Mesendoderm (in vitro differentiated cells): ENCODE measurements at regions not wholly inside any gene's neighbourhood (a gene's known extent, or its start where the extent isn't known, plus 50 kb on each side); places are given as distances from the start of the nearest gene placed in this dataset.
A peak's percentile ranks its signal among the peaks of the same experiment; 100 is the strongest.
"Not testable (repeated sequence)": the region's sequence is repeated elsewhere in the genome, so short reads cannot be mapped to it uniquely, and the experiment has no call there.

Source experiments
- DNase-seq: peaks from one replicate; pipeline ENCODE4 v3.0.0; 2013
- H2AK5ac ChIP-seq: 2 replicates; pipeline ENCODE4 v1.6.1; 2013; ENCODE audit warnings: low read length, inconsistent platforms
- H2BK120ac ChIP-seq: 2 replicates; pipeline ENCODE4 v1.6.1; 2013; ENCODE audit warnings: low read depth, mild to moderate bottlenecking, low read length, moderate library complexity, mixed read lengths
- H2BK15ac ChIP-seq: replicated peaks from 2 replicates; pipeline ENCODE4 v1.6.1; 2013; ENCODE audit warnings: low read depth, mild to moderate bottlenecking, moderate library complexity
- H2BK5ac ChIP-seq: 2 replicates; pipeline ENCODE4 v1.6.1; 2013; ENCODE audit warnings: low read length, inconsistent platforms
- H3K18ac ChIP-seq: 2 replicates; pipeline ENCODE4 v1.6.1; 2013; ENCODE audit warnings: mild to moderate bottlenecking, low read length, mixed read lengths
- H3K23ac ChIP-seq: one replicate; pipeline ENCODE4 v1.6.1; 2013; ENCODE audit warnings: low read length
- H3K27ac ChIP-seq: 2 replicates; pipeline ENCODE4 v1.5.1; 2013; ENCODE audit warnings: low read depth, mild to moderate bottlenecking, inconsistent platforms, low read length, moderate library complexity
- H3K27me3 ChIP-seq: 2 replicates; pipeline ENCODE4 v1.6.1; 2013; ENCODE audit warnings: low read length, control low read depth, mild to moderate bottlenecking, inconsistent platforms; ENCODE audit not compliant: insufficient read depth, poor library complexity
- H3K36me3 ChIP-seq: 2 replicates; pipeline ENCODE4 v1.6.1; 2013; ENCODE audit warnings: low read length, inconsistent platforms; ENCODE audit not compliant: control insufficient read depth, insufficient read depth
- H3K4ac ChIP-seq: one replicate; pipeline ENCODE4 v1.6.1; 2013; ENCODE audit warnings: low read depth, mild to moderate bottlenecking, low read length, moderate library complexity
- H3K4me1 ChIP-seq: 2 replicates; pipeline ENCODE4 v1.6.1; 2013; ENCODE audit warnings: low read depth, low read length, inconsistent platforms; ENCODE audit not compliant: control insufficient read depth
- H3K4me2 ChIP-seq: 2 replicates; pipeline ENCODE4 v1.6.1; 2013; ENCODE audit warnings: low read length
- H3K4me3 ChIP-seq: 2 replicates; pipeline ENCODE4 v1.5.1; 2013; ENCODE audit warnings: mild to moderate bottlenecking, low read length
- H3K56ac ChIP-seq: one replicate; pipeline ENCODE4 v1.6.1; 2013; ENCODE audit warnings: low read length
- H3K79me1 ChIP-seq: 2 replicates; pipeline ENCODE4 v1.6.1; 2013; ENCODE audit warnings: low read length, inconsistent platforms
- H3K79me2 ChIP-seq: 2 replicates; pipeline ENCODE4 v1.6.1; 2013; ENCODE audit warnings: mild to moderate bottlenecking, low read length; ENCODE audit not compliant: control insufficient read depth, insufficient read depth
- H3K9ac ChIP-seq: 2 replicates; pipeline ENCODE4 v1.6.1; 2013; ENCODE audit warnings: low read length, inconsistent platforms
- H4K5ac ChIP-seq: one replicate; pipeline ENCODE4 v1.6.1; 2013; ENCODE audit warnings: low read length
- H4K8ac ChIP-seq: one replicate; pipeline ENCODE4 v1.6.1; 2013; ENCODE audit warnings: low read depth, mild to moderate bottlenecking, control low read depth, low read length, moderate library complexity
- WGBS: extraction: QIAGEN DNeasy Blood & Tissue Kit; methylation state at CpG from one replicate; pipeline ENCODE4 v1.1.7; 2013; ENCODE audit warnings: low lambda C conversion rate, missing lambda C conversion rate; ENCODE audit not compliant: insufficient coverage; ENCODE audit errors: extremely low coverage; 5-methylcytosine and 5-hydroxymethylcytosine counted together

DNA sequence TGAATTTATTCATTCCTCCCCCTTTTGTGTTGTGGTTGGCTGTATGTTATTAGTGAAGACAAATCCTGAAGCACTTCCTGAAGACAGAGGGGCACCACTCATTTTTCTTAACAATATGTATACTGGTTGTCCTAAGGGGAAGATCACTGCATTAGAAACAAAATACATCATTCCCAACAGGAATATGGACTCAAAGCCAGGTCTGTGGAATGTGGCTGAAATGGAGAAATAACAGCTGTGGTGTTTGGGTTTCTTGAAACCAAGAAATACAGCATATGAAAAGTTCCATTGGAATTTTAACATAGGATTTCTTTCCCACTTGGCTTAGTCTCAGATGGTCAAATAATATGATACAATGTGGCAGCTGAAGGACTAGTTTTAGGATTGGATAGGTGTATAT lies 267.6 kb downstream of the KCNE4 start:
- Histone ChIP-seq H3K27me3 (no peaks in the 10 kb centered on the region), H3K18ac (no peak overlapping the region), H4K5ac (no peak overlapping the region)

DNA sequence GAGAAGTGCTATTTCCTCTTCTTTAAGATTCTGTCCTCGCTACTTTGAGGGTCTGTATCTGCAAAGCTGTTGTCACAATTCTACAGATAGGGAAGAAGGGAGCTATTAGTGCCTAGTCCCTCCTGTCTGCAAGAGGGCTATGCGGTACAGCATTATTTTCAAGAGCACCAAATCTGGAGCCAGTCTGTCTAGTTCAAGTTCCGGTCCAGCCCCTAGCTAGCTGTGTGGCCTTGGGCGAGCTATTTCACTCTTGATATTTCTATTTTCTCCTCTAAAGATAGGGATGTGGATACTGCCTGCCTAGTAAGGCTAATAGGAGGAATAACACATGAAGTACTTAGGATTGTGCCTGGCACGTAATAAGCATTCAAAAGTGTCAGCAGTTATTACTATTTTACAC lies 272.4 kb downstream of the KCNE4 start:
- Histone ChIP-seq H3K27me3 (no peaks in the 10 kb centered on the region), H4K5ac (no peak overlapping the region), H2BK120ac (no peak overlapping the region), H3K18ac (no peak overlapping the region), H3K79me2 (no peaks in the 10 kb centered on the region), H3K4me1 (no peaks in the 10 kb centered on the region), H3K79me1 (no peaks in the 10 kb centered on the region), H3K23ac (no peak overlapping the region), H3K9ac (no peak overlapping the region), H2AK5ac (no peak overlapping the region), H3K27ac (no peak overlapping the region), H2BK15ac (no peak overlapping the region), H3K4ac (no peak overlapping the region), H3K36me3 (no peaks in the 10 kb centered on the region), H3K56ac (no peak overlapping the region), H3K4me2 (no peak overlapping the region), H3K4me3 (no peak overlapping the region), H2BK5ac (no peak overlapping the region), H4K8ac (no peak overlapping the region)
- no peak for DNase-seq
- WGBS = no CpG with 5 or more reads among the region's 5 CpGs

More for the DNA sequence above, 267.6 kb downstream of the KCNE4 start:
- Histone ChIP-seq H3K4me1 (no peaks in the 10 kb centered on the region), H2BK120ac (no peak overlapping the region), H3K56ac (no peak overlapping the region), H2BK5ac (no peak overlapping the region), H3K79me2 (no peaks in the 10 kb centered on the region), H3K4ac (no peak overlapping the region), H3K4me3 (no peak overlapping the region), H3K79me1 (no peaks in the 10 kb centered on the region), H3K9ac (no peak overlapping the region), H3K4me2 (no peak overlapping the region), H4K8ac (no peak overlapping the region), H3K27ac (no peak overlapping the region), H3K36me3 (no peaks in the 10 kb centered on the region), H2AK5ac (no peak overlapping the region), H3K23ac (no peak overlapping the region), H2BK15ac (no peak overlapping the region)
- DNase-seq = no peak

DNA sequence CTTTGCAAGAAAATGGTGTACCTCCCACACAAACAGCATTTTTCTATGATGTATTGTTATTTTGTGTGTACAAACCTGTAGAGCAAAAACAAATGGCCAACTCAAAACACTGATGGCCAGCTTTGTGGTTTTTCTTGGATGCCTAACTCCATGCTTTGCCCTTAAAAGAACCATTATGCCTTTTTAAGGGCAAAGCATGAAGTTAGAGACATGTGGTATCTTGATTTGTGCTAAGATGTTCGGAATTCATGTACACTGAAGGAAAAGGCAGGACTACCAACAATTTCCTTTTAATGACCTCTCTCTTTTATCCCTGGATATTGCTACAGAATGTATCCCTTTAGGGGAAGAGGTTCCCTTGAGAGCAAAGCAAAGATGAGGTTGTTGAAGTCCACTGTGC lies 273.6 kb downstream of the SCG2 start:
- no peak overlapping the region for H3K23ac ChIP-seq
- no peak overlapping the region for H3K9ac ChIP-seq
- H4K5ac ChIP-seq = no peak overlapping the region
- no peaks in the 10 kb centered on the region for H3K27me3 ChIP-seq
- no peak overlapping the region for H3K4me2 ChIP-seq
- no peak overlapping the region for H2AK5ac ChIP-seq
- no peaks in the 10 kb centered on the region for H3K36me3 ChIP-seq
- H3K79me1 ChIP-seq = no peaks in the 10 kb centered on the region
- no peak for DNase-seq
- no peak overlapping the region for H3K27ac ChIP-seq
- H3K4me1 ChIP-seq = no peaks in the 10 kb centered on the region
- no peak overlapping the region for H4K8ac ChIP-seq
- H3K4me3 ChIP-seq = no peak overlapping the region
- no peak overlapping the region for H3K18ac ChIP-seq
- no peak overlapping the region for H2BK120ac ChIP-seq
- WGBS = no CpG with 5 or more reads among the region's 1 CpG
- H3K56ac ChIP-seq = no peak overlapping the region
- H2BK15ac ChIP-seq = no peak overlapping the region
- no peaks in the 10 kb centered on the region for H3K79me2 ChIP-seq
- no peak overlapping the region for H3K4ac ChIP-seq
- H2BK5ac ChIP-seq = no peak overlapping the region

DNA sequence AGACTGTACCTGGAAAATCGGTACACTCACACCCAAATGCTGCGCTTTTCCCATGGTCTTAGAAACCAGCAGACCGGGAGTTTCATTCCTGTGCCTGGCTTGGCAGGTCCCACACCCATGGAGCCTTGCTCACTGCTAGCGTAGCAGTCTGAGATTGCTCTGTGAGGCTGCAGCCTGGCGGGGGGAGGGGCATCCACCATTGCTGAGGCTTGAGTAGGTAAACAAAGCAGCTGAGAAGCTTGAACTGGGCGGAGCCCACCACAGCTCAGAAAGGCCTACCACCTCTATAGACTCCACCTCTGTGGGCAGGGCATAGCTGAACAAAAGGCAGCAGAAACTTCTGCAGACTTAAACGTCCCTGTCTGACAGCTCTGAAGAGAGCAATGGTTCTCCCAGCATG lies 271.4 kb downstream of the SCG2 start:
- H2BK15ac ChIP-seq, H3K9ac ChIP-seq, H2BK120ac ChIP-seq, H3K36me3 ChIP-seq, H4K8ac ChIP-seq, H3K79me2 ChIP-seq, H3K4me2 ChIP-seq, H3K79me1 ChIP-seq, H3K4me1 ChIP-seq, H2AK5ac ChIP-seq, H3K56ac ChIP-seq, H2BK5ac ChIP-seq, H3K4ac ChIP-seq, H3K27me3 ChIP-seq, H3K4me3 ChIP-seq, H3K18ac ChIP-seq, H3K27ac ChIP-seq, H4K5ac ChIP-seq, H3K23ac ChIP-seq: not testable (repeated sequence)
- WGBS = no CpG with 5 or more reads among the region's 7 CpGs
- DNase-seq = peak; percentile 25

DNA sequence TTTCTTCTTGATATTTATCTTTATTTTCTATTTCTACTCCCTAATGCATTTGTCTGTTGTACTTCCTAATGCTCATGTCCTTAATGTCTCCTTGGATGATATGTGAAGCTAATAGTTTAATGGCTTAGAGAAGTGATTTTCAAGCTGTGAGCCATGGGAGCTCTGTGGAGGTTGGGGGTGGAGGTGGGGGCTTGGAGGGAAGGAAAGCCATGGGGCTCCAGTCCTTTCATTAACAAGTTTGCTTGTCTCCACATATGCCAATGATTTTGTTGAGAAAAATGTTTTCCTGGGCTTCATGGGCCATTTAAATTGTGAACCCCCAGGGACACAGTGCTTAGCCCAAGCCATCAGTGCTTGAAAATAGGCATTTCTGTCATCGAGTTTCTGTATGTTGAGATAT lies 264.1 kb downstream of the SCG2 start:
- no peak overlapping the region for H3K27ac ChIP-seq
- H4K8ac ChIP-seq = no peak overlapping the region
- no peak overlapping the region for H2BK120ac ChIP-seq
- H2AK5ac ChIP-seq = no peak overlapping the region
- no peaks in the 10 kb centered on the region for H3K79me2 ChIP-seq
- DNase-seq = no peak
- H3K9ac ChIP-seq = no peak overlapping the region
- WGBS = no CpG with 5 or more reads among the region's 1 CpG
- H3K79me1 ChIP-seq = no peaks in the 10 kb centered on the region
- H3K4me1 ChIP-seq = no peaks in the 10 kb centered on the region
- H4K5ac ChIP-seq = no peak overlapping the region
- H3K23ac ChIP-seq = no peak overlapping the region
- H2BK15ac ChIP-seq = no peak overlapping the region
- H3K4me2 ChIP-seq = no peak overlapping the region
- H3K56ac ChIP-seq = no peak overlapping the region
- no peak overlapping the region for H3K4ac ChIP-seq
- H3K36me3 ChIP-seq = no peaks in the 10 kb centered on the region
- no peak overlapping the region for H2BK5ac ChIP-seq
- H3K18ac ChIP-seq = no peak overlapping the region
- no peak overlapping the region for H3K4me3 ChIP-seq
- H3K27me3 ChIP-seq = no peaks in the 10 kb centered on the region

DNA sequence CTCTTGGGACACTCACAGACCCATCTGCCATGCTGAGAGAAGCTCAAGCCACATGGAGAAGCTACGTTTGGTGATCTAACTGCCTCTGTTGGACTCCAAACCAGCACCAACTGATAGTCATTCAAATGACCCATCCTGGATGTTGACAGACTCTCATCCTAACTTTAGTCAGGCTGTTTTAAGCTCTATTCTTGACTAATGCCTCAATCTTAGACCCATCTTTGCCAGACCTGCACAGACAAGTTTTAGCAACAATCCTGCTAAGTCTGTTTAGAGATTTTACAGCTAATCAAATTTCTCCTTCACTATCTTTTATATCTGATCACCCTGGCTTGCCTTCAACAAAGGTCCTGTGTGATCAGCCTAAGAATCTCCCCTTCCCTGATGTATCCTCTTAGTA lies 245.1 kb downstream of the SCG2 start:
- Histone ChIP-seq H3K79me1 (no peaks in the 10 kb centered on the region), H3K4me3 (no peak overlapping the region), H3K56ac (no peak overlapping the region), H4K5ac (no peak overlapping the region), H3K4me2 (no peak overlapping the region), H2AK5ac (no peak overlapping the region), H2BK5ac (no peak overlapping the region), H3K4me1 (no peaks in the 10 kb centered on the region), H3K23ac (no peak overlapping the region), H4K8ac (no peak overlapping the region), H3K18ac (no peak overlapping the region), H3K27ac (no peak overlapping the region), H3K79me2 (no peaks in the 10 kb centered on the region), H2BK120ac (no peak overlapping the region), H3K9ac (no peak overlapping the region), H3K27me3 (peaks cover 2% of the 10 kb centered on the region), H3K4ac (no peak overlapping the region), H2BK15ac (no peak overlapping the region), H3K36me3 (no peaks in the 10 kb centered on the region)
- DNase-seq = no peak
- no CpG with 5 or more reads among the region's 1 CpG for WGBS
